UCSD-AML1 (cell line): ENCODE measurements at regions not wholly inside any gene's neighbourhood (a gene's known extent, or its start where the extent isn't known, plus 50 kb on each side); places are given as distances from the start of the nearest gene placed in this dataset.
"Not testable (repeated sequence)": the region's sequence is repeated elsewhere in the genome, so short reads cannot be mapped to it uniquely, and the experiment has no call there.

Source experiments
- DNase-seq: peaks from one replicate; lab custom pipeline; 2025; ENCODE audit not compliant: unreplicated experiment; lab: John Stamatoyannopoulos, UW

DNA sequence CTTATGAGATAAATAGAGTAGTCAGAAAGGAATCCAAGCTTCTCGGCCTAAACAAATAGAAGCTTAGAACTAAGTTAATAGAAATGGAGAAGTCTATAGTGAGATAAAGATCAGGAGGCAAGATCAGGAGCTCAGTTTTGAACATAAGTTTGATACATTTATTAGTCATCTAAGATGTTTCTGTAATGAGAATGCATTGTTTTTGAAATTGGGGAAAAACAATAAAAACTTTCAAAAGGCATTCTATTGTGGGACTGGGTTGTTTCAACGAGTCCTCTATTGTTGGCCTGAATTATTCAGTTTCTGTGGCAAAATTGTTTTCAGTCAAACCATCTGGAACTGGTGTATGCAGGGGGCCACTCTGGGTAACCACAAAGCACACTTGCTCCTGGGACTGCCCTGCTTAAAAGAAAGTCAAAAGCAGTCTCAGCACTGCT is 181.0 kb upstream of the CLINT1 start:
- DNase-seq, result no peak

DNA sequence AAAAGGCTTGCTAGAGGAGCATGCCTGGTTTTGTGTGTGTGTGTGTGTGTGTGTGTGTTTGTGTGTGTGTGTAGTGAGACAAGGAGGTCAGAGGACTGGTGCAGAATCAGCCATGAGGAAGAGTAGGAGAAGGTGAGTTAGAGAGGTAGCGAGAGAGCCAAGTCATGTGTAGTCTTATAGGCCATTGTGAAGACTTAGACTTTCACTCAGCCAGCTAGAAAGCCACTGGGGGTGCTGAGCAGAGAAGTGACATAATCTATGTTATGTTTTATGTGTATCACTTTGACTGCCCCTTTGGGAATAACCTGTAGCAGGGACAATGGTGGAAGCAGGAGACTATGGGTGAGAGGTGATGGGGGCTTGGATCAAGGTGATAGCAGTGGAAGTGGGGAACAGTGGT is 180.5 kb upstream of the CLINT1 start:
- no peak for DNase-seq

DNA sequence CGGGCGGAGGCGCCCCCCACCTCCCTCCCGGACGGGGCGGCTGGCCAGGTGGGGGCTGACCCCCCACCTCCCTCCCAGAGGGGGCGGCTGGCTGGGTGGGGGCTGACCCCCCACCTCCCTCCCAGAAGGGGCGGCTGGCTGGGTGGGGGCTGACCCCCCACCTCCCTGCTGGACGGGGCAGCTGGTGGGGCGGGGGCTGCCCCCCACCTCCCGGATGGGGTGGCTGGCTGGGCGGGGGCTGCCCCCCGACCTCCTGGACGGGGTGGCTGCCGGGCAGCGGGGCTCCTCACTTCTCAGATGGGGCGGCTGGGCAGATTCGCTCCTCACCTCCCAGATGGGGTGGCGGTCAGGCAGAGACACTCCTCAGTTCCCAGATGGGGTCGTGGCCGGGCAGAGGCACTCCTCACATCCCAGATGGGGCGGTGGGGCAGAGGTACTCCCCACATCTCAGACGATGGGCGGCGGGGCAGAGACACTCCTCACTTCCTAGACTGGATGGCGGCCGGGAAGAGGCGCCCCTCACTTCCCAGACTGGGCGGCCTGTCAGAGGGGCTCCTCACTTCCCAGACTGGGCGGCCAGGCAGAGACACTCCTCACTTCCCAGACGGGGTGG is 178.1 kb upstream of the CLINT1 start:
- DNase-seq, result not testable (repeated sequence)

DNA sequence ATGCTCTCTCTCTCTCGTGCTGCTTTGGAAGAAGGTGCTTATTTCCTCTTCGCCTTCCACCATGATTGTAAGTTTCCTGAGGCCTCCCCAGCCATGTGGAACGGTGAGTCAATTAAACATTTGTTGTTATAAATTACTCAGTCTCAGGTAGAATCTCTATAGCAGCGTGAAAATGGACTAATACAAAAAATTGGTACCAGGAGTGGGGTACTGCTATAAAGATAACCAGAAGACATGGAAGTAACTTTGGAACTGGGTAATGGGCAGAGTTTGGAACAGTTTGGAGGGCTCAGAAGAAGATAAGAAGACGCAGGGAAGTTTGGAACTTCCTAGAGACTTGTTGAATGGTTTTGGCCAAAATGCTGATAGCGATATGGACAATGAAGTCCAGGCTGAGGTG is 175.6 kb upstream of the CLINT1 start:
- not testable (repeated sequence) for DNase-seq

DNA sequence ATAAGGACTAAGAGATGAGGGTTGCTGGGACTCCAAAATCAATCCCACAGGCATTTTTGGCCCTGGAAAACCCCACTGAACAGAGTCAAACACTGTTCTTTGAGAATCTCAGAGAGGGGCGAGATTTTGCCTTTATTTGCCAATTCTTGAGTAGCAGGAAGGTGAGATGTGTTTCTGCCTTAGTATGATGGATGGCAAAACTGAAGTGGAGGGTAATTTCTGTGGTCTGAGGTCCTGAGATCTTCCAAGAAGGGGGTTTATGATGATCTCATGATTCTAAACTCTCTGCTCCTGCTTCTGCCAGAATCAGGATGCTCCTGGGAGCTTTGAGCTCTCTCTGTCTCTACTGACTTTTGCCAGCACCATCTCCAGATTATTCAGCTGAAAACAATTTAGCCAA is 174.8 kb upstream of the CLINT1 start:
- no peak for DNase-seq

DNA sequence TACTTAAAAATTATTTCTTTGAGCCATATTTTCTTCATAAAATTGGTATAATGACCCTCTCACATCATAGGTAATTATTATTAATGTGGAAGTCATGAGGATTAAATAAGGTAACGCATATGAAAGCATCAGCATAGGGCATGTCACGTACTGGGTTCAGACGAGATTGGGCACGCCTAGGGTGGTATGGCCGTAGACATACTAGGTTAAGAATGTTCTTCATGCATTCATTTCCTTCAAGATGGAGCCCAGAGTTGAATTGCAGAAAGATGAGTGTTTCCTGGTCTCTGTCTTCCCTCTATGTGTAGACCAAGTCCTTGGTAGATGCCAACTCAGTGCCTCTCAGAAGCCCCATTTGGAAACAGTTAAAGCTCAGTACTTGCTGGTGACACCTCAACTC is 174.1 kb upstream of the CLINT1 start:
- no peak for DNase-seq

DNA sequence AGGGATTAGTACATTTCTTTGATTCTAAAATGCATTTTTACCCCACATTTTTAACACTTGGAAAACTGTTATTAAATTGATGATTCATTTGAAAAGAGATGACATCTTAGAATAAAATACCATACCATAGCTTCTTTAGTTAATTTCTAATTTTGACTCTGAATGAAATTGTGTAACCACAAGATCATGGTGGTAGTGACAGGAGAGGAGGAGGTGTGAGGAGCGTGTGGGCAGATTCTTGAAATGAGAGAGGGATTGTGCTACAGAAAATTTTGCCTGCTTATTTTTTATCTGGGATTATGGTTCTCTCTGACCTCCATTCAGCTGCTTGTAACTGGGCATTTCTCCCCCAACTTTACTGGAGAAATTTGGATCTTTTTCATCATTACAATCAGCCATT is 173.3 kb upstream of the CLINT1 start:
- DNase-seq, result no peak

DNA sequence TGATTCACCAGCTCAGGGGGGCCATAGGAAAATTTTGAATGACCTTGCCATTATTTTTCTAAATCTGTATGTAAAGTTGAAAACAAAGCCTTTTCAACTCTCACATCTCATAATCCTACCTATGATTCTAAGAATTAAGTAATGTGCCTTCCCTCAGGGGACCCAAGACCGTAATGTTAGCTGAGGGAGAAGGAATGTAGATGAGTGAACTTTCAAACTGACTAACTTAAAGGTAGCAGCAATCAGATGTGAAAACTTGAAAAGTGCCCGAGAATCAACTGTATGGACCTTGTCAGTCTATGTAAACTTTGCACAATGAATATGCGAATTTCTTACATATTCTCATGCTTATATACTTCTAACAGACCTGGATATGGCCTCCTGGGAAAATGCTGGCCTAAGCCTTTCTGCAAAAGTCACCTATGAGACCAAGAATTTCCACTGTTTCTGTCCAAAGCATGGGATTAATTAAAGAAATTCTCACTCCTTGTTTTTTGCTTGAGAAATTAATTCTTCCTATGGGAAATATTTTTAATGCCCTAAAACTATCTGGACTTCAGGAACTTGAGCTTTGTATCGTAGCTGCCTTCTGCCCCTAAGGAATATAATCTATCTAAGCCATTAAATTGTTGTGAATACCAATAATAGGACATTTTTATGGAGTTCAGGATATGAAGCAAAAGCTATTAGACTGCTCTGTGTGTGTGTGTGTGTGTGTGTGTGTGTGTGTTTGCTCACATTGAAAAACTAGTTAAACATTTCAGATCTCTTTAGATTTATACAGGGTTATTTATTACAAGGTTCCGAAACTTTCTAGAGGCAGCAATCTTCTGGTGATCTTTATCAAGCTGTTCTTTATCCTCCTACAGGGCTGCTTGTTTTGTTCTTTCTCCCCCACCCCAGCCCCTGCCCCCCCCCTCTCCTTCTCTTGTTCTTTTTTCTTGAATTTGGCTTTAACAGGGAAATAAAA is 169.1 kb upstream of the CLINT1 start:
- no peak for DNase-seq

DNA sequence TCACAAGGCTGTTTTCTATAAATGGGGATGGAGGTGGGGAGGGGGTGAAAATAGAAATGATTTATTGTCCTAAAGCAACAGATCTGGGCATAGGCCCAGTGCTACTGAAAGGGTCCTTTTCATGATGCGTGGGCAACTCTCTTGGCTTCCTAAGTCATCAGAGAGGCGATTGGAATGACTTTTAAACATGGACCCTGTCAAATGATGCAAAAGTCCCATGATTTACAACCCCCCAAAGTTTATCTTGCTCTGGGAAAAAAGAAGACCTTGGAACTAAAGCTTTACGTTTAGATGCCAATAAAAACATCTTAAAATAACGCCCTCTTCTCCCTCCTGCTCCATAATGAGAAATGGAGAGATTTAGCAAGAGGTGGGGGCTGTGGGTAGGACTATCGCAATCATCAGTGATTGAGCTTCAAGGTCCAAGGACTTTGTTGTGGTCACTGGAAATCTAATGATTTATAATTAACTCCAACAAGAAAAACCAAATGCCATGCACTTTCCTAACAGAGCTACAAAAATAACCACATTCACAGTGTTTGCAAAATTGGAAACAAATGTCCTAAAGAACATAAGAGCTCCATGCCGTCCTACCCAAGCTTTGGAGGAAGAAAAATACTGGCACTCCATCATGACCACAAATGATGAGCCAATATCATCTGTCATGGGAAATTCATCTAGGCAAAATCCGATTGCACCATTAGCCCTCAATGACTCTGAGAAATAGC is 167.5 kb upstream of the CLINT1 start:
- no peak for DNase-seq

DNA sequence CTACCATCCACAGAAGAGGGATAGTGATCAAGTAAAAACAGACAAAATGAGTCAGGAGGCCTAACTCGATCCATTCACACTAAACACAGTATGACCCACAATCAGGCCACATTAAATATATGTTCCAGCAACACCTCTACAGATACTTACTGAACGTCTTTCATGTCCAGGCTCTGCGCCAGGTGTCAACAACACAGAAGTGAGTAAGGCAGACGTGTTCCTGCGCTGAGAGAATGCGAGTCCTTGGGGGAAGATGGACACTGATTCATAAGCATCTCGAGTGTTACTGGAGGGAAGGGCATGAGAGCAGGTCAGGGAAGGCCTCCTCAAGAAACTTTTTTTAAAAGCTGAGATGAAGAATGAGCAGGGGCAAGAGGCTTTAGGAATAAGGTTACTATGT is 164.3 kb upstream of the CLINT1 start:
- no peak for DNase-seq

DNA sequence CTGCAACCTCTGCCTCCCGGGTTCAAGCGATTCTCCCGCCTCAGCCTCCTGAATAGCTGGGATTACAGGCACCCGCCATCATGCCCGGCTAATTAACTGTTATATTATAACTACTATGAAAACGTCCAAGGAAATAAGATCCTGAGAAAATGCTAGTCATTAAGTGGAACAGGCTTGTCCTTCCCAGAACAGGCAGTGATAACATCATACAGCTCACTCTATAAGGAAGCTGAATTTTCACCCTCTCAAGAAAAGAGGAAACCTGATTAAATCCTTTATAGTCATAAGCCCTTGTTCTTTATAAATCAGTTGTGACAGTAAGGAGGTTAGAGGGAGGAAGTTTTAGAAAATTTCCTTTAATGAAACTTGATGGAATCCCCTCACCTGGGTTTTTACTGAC is 163.9 kb upstream of the CLINT1 start:
- DNase-seq, result no peak

DNA sequence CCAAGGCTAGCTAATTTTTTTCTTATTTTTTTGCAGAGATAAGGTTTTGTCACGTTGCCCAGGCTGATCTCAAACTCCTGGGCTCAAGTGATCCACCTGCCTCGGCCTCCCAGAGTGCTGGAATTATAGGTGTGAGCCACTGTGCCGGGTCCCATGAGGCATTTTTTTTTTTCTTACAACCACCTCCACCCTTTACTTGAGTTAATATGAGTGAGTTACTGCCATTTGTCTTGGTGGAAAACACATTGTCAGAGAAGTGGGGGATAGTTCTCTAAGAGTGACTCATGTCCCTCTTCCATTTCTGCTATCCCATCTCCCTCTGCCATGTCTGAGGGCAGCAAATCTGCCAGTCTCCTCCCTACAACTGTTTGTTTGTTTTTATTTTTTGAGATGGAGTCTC is 163.4 kb upstream of the CLINT1 start:
- DNase-seq, result no peak

DNA sequence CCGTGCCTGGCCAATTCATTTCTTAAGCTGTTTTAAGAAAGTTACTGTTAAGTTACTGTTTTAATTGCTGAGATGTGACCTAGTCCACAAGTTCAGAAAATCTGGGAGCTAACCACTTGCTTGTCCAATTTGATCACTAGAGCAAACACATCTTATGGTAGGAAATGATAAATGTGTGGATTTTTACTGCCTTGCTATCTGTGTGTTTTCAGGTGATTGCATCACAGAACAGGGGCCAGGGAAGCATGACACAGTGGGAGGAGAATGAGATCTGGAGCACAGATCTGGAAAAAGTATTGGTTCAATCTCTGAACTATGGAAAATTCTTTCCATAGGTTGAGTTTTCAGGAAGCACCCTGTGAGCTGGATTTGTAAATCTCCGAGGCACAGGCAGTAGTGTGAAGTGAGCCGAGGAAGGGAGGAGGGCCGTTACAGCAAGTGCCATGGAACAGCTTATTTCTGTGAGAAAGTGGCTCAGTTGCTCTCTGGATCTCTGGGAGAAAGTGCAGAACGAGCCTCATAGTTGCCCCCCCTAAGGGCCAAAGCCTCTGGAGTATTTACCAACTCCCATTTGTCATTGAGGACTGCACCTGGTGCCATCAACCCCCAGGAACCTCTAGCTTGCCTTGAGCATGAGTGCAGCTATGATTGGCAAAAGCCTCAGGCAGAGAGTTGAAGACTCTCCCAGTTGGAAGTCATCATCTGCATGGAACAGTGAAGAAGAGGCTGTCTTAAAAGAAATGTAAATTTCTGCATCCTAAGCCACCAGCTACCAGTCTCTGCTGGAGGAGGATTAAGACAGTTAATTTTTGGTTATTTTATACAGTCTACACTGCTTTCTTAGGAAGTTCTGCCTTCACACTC is 161.8 kb upstream of the CLINT1 start:
- no peak for DNase-seq

DNA sequence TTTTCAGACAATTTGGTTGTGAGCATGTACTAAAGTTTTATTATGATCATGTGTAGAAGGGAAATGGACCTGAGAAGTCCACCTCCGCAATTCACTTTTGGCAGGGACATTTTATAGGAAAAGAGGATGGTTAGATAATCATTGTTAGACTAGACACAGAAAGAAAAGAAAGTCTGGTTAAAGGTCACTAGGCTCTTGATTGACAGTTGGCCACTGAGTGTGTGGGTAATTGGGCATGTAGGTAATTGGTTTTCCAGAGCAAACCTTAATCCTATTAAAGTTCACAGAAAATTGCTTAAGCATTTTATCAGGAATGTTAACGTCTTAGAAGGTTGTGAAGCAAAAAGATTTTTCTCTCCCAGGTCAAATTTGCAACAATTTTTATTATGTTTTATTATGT is 158.5 kb upstream of the CLINT1 start:
- DNase-seq, result no peak

DNA sequence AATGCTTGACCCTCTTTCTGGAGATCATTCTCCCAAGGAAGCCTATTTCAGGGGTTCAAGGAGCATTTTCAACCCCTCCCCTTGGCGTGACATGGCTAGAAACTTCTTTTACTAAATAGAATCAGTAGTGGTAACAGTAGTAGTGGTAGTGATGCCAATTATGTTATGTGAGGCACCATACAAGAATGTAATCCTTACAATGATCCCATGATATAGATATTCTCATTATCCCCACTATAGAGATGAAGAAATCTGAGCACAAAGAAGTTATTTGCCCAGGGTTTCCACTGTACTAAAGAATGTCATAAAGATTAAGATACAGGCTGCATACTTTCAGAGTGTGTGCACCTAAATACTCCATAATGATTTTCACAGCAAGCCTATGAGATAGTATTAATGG is 155.4 kb upstream of the CLINT1 start:
- DNase-seq, result no peak

DNA sequence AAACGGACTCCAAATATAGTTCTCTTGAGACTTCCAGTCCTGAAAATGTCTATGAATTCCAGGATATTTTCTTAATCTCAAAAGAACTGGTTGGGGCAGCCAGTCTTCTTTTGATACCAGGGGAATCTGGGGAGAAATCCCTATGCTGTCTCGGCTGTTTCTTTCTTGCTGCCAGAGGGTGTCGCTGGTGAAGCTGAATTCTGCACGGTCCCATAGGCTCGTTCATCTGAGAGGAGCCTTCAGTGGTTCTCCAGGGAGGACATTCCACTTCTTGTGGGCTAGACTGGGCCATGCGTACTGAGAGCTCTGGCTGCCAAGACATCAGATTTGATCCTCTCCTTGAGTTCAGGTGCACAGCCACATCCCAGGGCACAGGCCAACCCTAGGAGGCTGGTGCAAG is 155.0 kb upstream of the CLINT1 start:
- DNase-seq, result peak; percentile 12

DNA sequence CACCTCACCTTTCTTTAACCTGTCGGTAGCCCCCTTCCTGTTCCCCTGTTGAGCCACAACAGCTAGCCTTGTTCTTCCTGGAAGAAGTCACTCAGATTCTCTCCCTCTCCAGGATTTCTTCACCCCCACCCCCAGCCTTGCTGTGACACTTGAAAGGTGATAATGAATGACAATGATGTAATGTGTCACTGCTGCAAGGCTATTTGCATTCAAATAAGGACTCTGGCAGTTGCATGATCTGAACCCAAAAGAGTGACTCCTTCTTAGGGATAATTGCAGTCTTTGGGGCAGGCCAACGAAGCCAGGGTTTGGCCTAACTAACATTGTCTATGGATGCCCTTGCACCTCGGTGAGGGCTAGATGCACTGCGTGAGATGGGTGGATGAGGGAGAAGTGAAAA is 154.4 kb upstream of the CLINT1 start:
- no peak for DNase-seq

DNA sequence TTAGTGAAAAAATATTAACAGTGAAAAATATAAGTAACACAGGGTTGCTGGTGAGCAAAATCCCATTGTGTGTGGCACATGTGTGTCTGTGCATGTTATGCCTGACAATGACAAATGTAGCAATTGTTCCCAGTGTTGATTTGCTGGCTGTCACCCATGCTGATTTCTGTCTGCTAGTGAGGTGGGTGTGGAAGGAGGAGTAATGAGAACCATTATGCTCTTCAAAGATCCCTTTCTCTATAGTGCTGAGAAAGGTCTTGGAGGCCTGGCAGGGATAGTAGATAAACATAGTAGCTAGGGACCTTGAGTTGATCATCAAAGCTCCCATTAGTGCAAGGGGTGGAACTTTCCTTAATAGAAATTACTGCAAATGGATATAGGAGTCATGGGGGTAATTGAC is 152.5 kb upstream of the CLINT1 start:
- no peak for DNase-seq

DNA sequence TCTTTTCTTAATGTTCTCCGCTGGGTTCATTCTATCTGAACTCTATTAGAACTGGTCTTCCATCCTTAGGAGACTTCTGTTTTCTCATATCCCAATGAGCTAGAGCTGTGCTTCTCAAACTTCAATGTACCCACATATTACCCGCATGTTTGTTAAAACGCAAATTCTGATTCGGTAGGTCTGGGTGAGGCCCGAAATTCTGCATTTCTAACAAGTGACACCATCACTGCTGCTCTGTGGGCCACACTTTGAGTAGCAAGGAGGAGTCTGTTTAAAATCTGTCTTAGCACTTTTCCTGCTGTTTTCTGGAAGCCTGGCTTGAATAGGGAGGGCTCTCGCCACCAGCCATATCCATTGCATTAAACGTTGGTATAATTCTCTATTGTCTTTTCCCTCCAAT is 151.9 kb upstream of the CLINT1 start:
- no peak for DNase-seq

DNA sequence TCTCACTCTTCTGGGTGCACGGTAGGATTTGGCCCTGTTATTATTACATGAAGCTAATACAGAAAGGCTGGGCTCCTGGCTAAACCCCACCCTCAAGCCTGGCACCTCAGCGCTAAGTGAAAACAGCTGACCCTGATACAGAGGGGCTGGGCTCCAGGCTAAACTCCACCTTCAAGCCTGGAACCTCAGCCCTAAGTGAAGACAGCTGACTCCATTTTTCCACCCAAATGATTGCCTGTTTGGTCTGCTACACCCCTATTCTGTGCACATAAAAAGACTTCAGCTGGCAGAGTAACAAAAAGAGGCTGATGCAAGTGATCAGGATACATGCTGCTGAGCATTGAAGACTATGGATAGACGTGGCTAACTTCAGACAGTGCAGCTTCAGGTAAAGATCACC is 148.4 kb upstream of the CLINT1 start:
- no peak for DNase-seq

DNA sequence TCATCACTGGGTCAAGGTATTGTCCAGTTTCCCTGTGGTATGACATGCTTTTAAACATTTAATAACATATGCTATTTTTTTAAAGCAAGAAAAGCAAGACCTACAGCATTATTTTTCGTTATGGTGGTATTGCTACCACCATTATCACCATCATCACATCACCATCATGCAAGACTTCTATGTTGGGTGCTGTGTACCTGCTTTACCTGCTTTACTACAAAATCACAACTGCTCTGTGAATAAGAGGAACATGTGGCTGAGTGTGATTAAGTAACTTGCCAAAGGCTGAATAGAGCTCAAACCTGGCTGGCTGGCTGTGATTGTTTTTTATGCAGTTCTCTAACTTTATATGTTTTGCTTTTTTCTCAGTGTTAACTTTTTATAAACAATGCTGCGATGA is 140.8 kb upstream of the CLINT1 start:
- DNase-seq, result no peak
